Upper lobe of right lung (tissue), 1 donor: ENCODE measurements at regions not wholly inside any gene's neighbourhood (a gene's known extent, or its start where the extent isn't known, plus 50 kb on each side); places are given as distances from the start of the nearest gene placed in this dataset.

ENCODE experiments used
- ATAC-seq: fragments of 200-7000 bp; cut with Tn5 transposase; one replicate; pipeline ENCODE4 v1.9.1; 2020; ENCODE audit warnings: mild to moderate bottlenecking, moderate library complexity
- DNase-seq: peaks from one replicate; pipeline ENCODE4 v3.0.0-alpha.2; 2020
- H3K27ac ChIP-seq: fragments of 200-600 bp; one replicate; pipeline ENCODE4 v1.8.0; 2022
- H3K27me3 ChIP-seq: fragments of 200-600 bp; one replicate; pipeline ENCODE4 v1.8.0; 2022; ENCODE audit warnings: mild to moderate bottlenecking
- H3K36me3 ChIP-seq: fragments of 200-600 bp; one replicate; pipeline ENCODE4 v1.8.0; 2022
- H3K4me1 ChIP-seq: fragments of 200-600 bp; one replicate; pipeline ENCODE4 v1.8.0; 2022
- H3K4me3 ChIP-seq: fragments of 200-600 bp; one replicate; pipeline ENCODE4 v1.8.0; 2022; ENCODE audit warnings: mild to moderate bottlenecking
- H3K9me3 ChIP-seq: fragments of 200-600 bp; one replicate; pipeline ENCODE4 v1.8.0; 2022
- CTCF ChIP-seq: fragments of 200-600 bp; IDR thresholded peaks from one replicate; pipeline ENCODE4 v1.8.0; 2022; ENCODE audit warnings: antibody characterized with exemption
- intact Hi-C: fragments of 100-400 bp; cut with DNase I; formaldehyde crosslinking; loops from one replicate; pipeline ENCODE4 v1.11.0; 2022
- donor health status: DM: no; HTN: yes; CAD: no; lungs with severe emphysema.

GRCh38 chr5:4855036-4855435 lies 285.1 kb upstream of the ADAMTS16 start:
- intact Hi-C loops: no loop called here
- no peak for TF ChIP-seq CTCF
- no peak for DNase-seq
- Histone ChIP-seq H3K9me3 (no peaks in the 10 kb centered on the region), H3K27ac (no peak overlapping the region), H3K4me1 (no peaks in the 10 kb centered on the region), H3K36me3 (no peaks in the 10 kb centered on the region), H3K4me3 (no peak overlapping the region), H3K27me3 (no peaks in the 10 kb centered on the region)
- ATAC-seq: no peak

- TF ChIP-seq CTCF: no peak
- DNase-seq (no peak), ATAC-seq (no peak)
- Histone ChIP-seq H3K36me3 (no peaks in the 10 kb centered on the region), H3K27ac (no peak overlapping the region), H3K4me3 (no peak overlapping the region), H3K27me3 (no peaks in the 10 kb centered on the region), H3K4me1 (no peaks in the 10 kb centered on the region), H3K9me3 (no peaks in the 10 kb centered on the region)
- intact Hi-C loops: no loop called here
Measured at GRCh38 chr5:4855880-4856279, 284.2 kb upstream of the ADAMTS16 start.

GRCh38 chr5:4857761-4858160 lies 282.4 kb upstream of the ADAMTS16 start:
- no peaks in the 10 kb centered on the region for H3K9me3 ChIP-seq
- no peak for TF ChIP-seq CTCF
- intact Hi-C loops: no loop called here
- no peaks in the 10 kb centered on the region for H3K36me3 ChIP-seq
- no peaks in the 10 kb centered on the region for H3K4me1 ChIP-seq
- no peak overlapping the region for H3K4me3 ChIP-seq
- ATAC-seq (no peak), DNase-seq (no peak)
- no peaks in the 10 kb centered on the region for H3K27me3 ChIP-seq
- H3K27ac ChIP-seq: no peak overlapping the region

GRCh38 chr5:4859500-4860235 lies 280.5 kb upstream of the ADAMTS16 start:
- TF ChIP-seq CTCF: no peak
- H3K27me3 ChIP-seq: no peaks in the 10 kb centered on the region
- intact Hi-C loops: no loop called here

GRCh38 chr5:4860631-4861030 lies 279.5 kb upstream of the ADAMTS16 start:
- intact Hi-C loops: no loop called here

More at GRCh38 chr5:4859500-4860235, 280.5 kb upstream of the ADAMTS16 start:
- Histone ChIP-seq H3K9me3 (no peaks in the 10 kb centered on the region), H3K4me1 (no peaks in the 10 kb centered on the region), H3K27ac (no peak overlapping the region), H3K36me3 (no peaks in the 10 kb centered on the region), H3K4me3 (no peak overlapping the region)
- ATAC-seq: no peak
- no peak for DNase-seq

More at GRCh38 chr5:4860631-4861030, 279.5 kb upstream of the ADAMTS16 start:
- no peak for TF ChIP-seq CTCF
- ATAC-seq (no peak), DNase-seq (no peak)
- Histone ChIP-seq H3K36me3 (no peaks in the 10 kb centered on the region), H3K9me3 (no peaks in the 10 kb centered on the region), H3K4me1 (no peaks in the 10 kb centered on the region), H3K4me3 (no peak overlapping the region), H3K27me3 (no peaks in the 10 kb centered on the region), H3K27ac (no peak overlapping the region)
